ENCODE measurements at regions not wholly inside any gene's neighbourhood (a gene's known extent, or its start where the extent isn't known, plus 50 kb on each side); places are given as distances from the start of the nearest gene placed in this dataset.

GRCh38 chr15:89035150-89035549, 53.1 kb upstream of the ABHD2 start:
- Histone ChIP-seq H3K27me3 (peaks cover 0 to 5% (median 0%) of the 10 kb centered on the region in 3 donors), H3K27ac (no peak overlapping the region), H3K9me3 (no peaks in the 10 kb centered on the region), H3K4me1 (no peaks in the 10 kb centered on the region), H3K4me3 (no peak overlapping the region), H3K36me3 (no peaks in the 10 kb centered on the region)
- WGBS, 5 donors, result 63 to 78% (median 72%) methylated on average over 2 of the region's 2 CpGs
- TF ChIP-seq CTCF (IDR thresholded peaks at IDR 0.05) (no peak), EP300 (IDR thresholded peaks at IDR 0.05) (no peak), POLR2A (IDR thresholded peaks at IDR 0.05) (no peak), POLR2AphosphoS5 (IDR thresholded peaks at IDR 0.05) (no peak)
- no peak for DNase-seq
- intact Hi-C loops (cut with DNase I; ENCODE audit: low total_unique reads), result no loop called here

- no peak overlapping the region for H3K27ac ChIP-seq
- 51 to 66% (median 59%) methylated on average over 2 of the region's 2 CpGs for WGBS, 5 donors
- H3K4me1 ChIP-seq, result no peaks in the 10 kb centered on the region
- H3K9me3 ChIP-seq, result no peaks in the 10 kb centered on the region
- H3K36me3 ChIP-seq, result no peaks in the 10 kb centered on the region
- H3K27me3 ChIP-seq, result peaks cover 0 to 5% (median 0%) of the 10 kb centered on the region in 3 donors
- no peak for DNase-seq
- intact Hi-C loops (cut with DNase I; ENCODE audit: low total_unique reads), result no loop called here
- H3K4me3 ChIP-seq, result no peak overlapping the region
- no peak for TF ChIP-seq POLR2AphosphoS5 (IDR thresholded peaks at IDR 0.05)
- TF ChIP-seq POLR2A (IDR thresholded peaks at IDR 0.05), result no peak
- TF ChIP-seq CTCF (IDR thresholded peaks at IDR 0.05), result no peak
- no peak for TF ChIP-seq EP300 (IDR thresholded peaks at IDR 0.05)
Measured at GRCh38 chr15:89035658-89036057, 52.6 kb upstream of the ABHD2 start.

GRCh38 chr15:89038146-89038545, 50.1 kb upstream of the ABHD2 start:
- WGBS, 5 donors, result 77 to 86% (median 82%) methylated on average over 8 of the region's 8 CpGs
- DNase-seq, result no peak
- H3K27me3 ChIP-seq, result peaks cover 0 to 5% (median 0%) of the 10 kb centered on the region in 3 donors
- no peaks in the 10 kb centered on the region for H3K36me3 ChIP-seq
- TF ChIP-seq CTCF (IDR thresholded peaks at IDR 0.05) (no peak), POLR2AphosphoS5 (IDR thresholded peaks at IDR 0.05) (no peak), EP300 (IDR thresholded peaks at IDR 0.05) (no peak), POLR2A (IDR thresholded peaks at IDR 0.05) (no peak)
- H3K27ac ChIP-seq, result no peak overlapping the region
- no peaks in the 10 kb centered on the region for H3K4me1 ChIP-seq
- intact Hi-C loops (cut with DNase I; ENCODE audit: low total_unique reads), result no loop called here
- no peak overlapping the region for H3K4me3 ChIP-seq
- H3K9me3 ChIP-seq, result no peaks in the 10 kb centered on the region
